Right ventricle myocardium superior (tissue), 1 donor: ENCODE measurements at regions not wholly inside any gene's neighbourhood (a gene's known extent, or its start where the extent isn't known, plus 50 kb on each side); places are given as distances from the start of the nearest gene placed in this dataset.
"Not testable (repeated sequence)": the region's sequence is repeated elsewhere in the genome, so short reads cannot be mapped to it uniquely, and the experiment has no call there.

Experiments used
- ATAC-seq: fragments of 200-7000 bp; cut with Tn5 transposase; one replicate; pipeline ENCODE4 v1.9.1; 2020; ENCODE audit warnings: mild to moderate bottlenecking; ENCODE audit not compliant: poor library complexity
- DNase-seq: peaks from one replicate; pipeline ENCODE4 v3.0.0-alpha.2; 2020
- intact Hi-C: fragments of 100-400 bp; cut with DNase I; formaldehyde crosslinking; loops from one replicate; pipeline ENCODE4 v1.11.2; 2022
- donor health status: DM: no; HTN: yes; CAD: no; lungs with severe emphysema.

DNA sequence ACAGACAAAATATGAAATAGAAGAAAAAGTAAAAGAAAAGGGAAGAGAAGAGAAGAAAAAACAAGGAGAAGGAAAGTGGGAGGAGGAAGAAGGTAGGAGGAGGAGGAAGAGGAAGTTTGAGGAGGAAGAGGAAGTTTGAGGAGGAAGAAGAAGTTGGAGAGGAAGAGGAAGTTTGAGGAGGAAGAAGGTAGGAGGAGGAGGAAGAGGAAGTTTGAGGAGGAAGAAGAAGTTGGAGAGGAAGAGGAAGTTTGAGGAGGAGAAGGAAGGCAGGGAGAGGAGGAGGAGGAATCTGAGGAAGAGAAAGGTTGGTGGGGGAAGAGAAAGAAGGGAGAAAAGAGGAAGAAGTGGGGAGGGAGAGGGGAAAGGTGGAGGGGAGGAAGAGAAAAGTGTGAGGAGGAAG, 169.2 kb upstream of the RORA start:
- no peak for ATAC-seq
- intact Hi-C loops: no loop called here
- no peak for DNase-seq

DNA sequence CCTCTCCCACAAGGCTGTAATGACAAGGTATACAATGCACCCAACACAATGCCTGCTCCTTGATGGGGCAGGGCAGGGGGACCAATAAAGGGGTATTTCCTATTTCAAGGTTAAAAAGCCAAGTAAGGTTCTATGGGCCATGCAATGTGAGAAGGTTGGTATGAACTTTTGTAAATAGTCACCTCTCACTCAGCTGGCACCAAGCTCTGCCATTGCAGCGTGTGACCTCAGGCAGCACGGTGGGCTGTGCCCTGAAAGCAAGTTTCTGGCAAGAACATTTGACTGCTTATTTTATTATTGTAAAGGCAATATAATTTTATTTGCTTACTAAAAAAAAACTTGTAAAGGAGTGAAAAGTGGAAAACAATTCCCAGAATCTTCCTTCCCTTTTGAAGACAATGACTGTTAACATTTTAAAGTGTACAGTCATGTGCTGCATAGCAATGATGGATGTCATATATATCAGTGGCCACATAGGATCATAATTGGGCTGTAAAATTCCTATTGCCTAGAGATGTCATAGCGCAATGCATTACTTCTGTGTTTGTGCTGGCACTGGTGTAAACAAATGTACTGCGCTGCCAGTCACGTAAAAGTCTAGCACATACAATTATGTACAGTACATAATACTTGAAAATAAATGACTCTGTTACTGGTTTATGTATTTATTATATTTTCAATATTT, 167.3 kb upstream of the RORA start:
- no peak for DNase-seq
- no peak for ATAC-seq
- intact Hi-C loops: no loop called here

DNA sequence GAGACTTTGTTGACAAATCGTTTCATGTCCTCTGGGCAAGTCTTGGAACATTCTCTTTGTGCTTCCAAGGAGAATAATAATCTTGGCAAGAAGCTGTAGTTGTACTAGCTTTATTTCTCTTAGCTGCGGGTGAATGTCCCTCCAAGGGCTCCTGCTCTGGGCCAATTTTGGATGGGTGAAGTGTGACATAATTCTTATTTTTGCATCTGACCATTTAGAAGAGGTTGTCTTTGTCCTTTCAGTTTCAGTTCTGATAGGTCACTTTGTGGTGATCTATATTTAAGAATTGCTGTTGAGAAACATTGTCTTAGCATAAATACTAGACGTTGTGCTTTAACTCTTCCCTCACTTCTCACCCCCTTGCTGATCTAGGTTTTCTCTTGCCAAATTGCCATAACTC, 164.8 kb upstream of the RORA start:
- ATAC-seq: peak; percentile 78
- intact Hi-C loops: no loop called here
- DNase-seq: no peak

DNA sequence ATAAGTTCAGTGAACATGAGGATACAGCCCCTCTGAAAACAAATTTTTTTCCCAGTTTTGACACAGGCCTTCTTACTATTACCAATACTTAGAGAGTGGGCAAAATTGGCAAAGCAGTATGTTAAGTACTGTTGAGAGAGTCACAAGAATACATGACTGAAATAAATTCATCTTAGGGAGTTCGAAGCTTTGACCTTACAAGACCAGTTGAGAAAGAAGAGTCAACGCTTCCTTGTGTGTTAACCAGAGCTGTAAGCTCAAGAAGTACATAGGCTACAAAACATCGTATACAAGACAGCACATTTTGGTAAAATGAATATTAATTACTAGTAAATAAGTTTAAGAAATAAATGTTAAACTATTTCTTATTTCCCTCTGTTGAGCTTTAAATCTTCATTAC, 164.4 kb upstream of the RORA start:
- ATAC-seq: no peak
- intact Hi-C loops: no loop called here
- DNase-seq: no peak

DNA sequence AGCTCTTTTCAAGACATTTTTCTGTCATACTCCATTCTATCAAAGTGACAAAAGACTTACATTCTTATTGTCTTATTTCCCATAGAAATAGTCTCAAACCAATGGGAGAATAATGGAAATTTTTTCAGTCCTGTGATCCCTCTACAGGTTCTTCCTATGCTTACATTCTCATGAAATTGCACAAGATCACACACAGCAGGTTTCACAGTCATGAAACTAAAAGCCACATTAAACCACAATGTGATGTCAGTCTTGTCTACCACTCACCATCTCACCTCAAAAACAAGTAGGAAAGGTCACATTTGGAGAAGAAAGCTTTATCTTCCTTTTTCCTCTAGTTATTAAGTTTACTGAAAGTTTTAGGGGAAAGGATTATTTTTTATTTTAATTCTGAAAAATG, 161.0 kb upstream of the RORA start:
- no peak for DNase-seq
- intact Hi-C loops: no loop called here
- ATAC-seq: no peak

DNA sequence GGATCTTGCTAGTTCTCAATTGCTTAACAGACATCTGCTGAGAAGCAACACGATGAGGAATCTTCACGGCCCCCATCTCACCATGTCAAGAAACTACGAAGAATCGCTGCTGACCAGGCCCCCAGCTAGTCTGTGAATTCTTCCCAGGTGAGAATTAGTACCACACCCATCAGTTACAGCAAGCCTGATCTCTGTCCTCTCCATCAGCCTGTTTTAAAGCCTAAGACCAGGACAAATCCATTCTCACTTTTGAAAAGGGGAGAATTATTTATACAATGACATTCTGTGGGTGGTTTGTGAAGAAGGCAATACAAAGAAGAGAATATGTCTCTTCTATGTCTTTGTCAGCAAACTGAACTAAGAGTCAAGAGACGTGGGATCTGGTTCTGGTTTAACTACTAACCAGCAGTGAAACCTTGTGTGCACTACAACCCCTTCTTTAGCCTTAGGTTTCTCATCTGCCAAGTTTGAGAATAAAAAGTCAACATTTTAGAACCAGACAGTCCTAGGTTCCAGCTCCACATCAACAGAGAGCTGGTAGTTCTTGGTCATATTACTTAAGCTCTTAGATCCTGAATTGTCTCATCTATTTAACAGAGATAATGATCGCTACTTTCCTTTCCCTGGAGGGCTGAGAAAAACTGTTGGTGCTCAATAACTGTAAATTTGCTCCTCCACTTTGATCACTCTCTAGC, 160.4 kb upstream of the RORA start:
- intact Hi-C loops: no loop called here
- no peak for ATAC-seq
- no peak for DNase-seq

DNA sequence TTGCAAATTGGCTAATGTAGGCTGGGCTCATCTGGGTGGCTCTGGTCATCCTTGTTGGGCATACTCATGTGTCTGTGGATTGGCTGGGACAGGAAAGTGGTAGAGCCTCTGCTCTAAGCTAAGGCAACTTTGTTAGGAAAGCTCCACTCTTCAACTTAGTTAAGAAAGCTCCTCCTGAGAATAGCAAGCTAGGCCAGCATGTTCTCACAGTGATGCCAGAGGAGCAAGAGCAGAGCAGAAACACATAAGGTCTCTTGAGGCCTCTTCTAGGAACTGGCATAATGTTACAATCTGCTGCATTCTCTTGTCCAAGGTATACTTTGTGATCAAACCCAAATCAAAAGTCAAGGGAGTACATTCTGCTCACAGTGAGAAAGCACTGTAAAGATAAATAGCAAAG, 158.6 kb upstream of the RORA start:
- ATAC-seq: no peak
- intact Hi-C loops: no loop called here

DNA sequence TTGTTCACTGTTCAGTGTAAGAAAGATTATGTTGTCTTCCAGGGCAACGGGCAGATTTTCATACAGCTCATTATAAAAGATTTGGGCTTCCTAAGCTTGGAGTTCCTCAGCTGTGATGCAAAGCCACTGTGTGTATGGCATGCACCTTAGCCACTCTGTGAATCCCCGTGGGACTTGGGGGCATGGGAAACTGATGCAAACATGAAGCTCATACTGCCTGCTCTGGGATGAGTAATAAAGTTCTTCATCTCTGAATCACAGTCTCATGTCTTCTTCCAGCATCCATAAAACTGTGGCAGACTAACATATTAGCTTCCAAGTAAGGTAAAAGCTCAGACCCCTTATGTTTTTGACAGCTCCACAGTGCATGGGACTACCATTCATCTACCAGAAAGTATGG, 154.3 kb upstream of the RORA start:
- DNase-seq (no peak), ATAC-seq (no peak)
- intact Hi-C loops: no loop called here

More for the DNA sequence above, 158.6 kb upstream of the RORA start:
- no peak for DNase-seq

DNA sequence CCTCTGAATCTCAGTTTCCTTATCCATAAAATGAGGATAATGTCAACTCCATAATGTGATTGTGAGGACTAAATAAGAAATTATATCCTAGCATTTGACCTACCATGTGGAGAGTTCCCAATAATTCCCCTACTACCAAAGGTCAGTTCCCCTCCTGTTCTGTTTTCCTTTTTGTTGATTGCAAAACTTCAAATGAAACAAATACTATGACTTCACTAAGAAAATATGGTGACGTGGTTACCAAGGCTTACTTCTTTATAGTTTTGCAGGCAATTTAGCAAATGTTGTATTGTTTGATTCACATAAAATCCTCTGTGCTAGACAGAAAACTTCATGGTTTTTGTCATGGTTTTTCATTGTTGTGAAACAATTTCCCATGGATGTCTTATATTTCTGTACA, 153.8 kb upstream of the RORA start:
- DNase-seq: no peak
- intact Hi-C loops: no loop called here
- ATAC-seq: no peak

DNA sequence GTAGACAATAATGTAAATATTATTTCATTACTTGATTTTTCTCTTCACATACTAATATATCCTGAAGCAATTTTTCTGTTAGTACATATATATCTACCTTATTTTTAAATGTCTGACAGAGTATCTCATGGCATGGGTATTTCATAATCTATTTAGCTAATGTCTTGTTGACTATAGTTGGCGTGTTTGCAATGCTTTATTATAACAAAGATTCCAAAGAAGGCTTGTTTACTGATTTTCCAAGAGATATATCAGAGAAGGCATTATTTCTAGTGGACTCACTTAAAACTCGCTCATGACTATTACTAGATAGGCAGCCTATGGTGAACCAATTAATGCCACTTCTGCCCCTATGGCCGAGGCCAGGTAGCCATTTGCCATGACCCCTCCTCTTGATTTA, 152.4 kb upstream of the RORA start:
- ATAC-seq (no peak), DNase-seq (no peak)
- intact Hi-C loops: no loop called here

DNA sequence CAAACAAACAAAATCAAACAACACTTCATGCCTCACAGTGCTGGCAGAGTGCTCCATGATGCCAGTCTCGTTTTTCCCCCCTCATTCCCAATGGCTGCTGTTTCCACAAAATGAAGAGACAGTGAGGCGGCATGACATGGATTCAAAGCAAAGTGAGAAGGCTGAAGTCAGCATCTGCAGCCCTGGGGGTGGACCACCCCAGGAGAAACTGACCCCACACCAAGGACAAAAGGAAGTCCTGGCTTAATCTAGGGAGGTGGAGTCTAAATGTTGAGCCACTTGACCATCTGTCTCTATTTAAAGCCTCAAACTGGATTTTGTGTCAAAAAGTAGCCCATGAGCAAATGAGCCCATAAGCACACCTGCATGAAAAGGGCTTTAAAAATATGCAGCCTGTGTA, 151.2 kb upstream of the RORA start:
- intact Hi-C loops: no loop called here

DNA sequence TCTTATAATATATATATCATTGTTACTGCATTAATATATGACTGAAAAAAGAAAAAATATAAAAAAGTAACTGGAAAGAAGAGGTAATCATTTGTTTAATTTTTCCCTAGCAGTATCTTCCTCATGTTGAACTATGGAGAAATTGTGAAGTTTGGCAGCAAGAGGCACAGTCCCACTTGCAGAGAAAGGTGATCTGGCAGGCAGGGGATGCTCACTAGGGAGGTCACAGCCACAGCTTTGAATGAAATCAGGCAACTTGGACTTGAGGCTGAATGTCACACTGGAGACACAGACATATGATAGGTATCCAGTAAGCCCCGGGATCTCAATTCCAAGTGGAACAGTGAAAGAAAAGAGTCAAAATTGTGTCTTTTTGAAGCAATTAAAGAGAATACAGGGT, 149.9 kb upstream of the RORA start:
- intact Hi-C loops: no loop called here
- no peak for DNase-seq

More for the DNA sequence above, 151.2 kb upstream of the RORA start:
- ATAC-seq (no peak), DNase-seq (no peak)

DNA sequence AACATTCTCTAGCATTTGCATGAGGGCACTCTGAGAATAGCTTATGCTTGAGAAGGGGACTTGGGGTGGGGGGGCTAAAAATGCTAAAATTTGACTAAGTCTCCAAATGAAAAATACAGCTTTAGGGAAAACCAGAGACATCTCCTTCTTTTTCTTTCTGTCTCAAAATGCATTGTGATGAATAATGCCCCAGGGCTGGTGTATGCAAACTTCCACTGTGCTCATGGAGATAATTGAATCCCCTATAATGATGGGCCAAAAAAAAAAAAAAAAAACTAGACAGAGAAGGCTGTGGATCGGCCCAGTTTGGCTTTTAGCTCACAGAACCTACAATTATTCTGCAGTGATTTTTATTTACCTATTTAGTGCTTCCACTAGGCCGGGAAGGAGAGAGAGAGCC, 147.9 kb upstream of the RORA start:
- DNase-seq (no peak), ATAC-seq (no peak)
- intact Hi-C loops: no loop called here

More for the DNA sequence above, 149.9 kb upstream of the RORA start:
- no peak for ATAC-seq

DNA sequence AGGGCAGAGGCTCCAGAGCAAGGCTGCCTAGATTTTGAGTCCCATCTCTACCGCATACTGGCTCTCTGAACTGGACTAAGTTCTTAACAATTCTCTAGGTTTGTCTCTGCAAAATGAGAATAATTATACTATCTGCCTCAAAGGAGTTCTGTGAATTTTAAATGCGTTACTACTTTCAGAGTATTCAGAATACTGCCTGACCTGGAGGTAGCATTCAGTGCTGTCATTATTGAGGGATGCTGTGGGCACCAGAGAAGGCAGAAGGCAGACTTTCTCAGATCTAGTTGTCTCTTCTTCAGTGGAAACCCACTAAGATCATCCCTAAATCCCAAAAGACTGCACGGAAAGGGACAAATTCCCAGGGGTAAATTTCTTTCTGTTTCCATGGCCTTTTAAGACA, 147.4 kb upstream of the RORA start:
- intact Hi-C loops: no loop called here
- DNase-seq (no peak), ATAC-seq (no peak)

DNA sequence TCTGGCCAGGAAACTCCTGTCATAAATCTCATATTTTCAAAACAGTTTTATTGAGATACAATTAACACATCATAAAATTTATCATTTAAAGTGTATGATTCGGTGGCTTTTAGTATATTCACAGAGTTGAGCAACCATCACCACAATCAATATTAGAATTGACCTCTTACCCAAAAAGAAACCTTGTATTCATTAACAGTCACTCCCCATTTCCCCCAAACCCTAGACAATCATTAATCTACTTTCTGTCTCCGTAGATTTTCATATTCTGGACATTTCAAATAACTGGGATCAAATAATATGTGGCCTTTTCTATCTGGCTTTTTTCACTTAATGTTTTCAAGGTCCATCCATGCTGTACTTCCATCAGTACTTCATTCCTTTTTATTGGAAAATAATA, 145.7 kb upstream of the RORA start:
- intact Hi-C loops: no loop called here
- ATAC-seq (no peak), DNase-seq (no peak)

DNA sequence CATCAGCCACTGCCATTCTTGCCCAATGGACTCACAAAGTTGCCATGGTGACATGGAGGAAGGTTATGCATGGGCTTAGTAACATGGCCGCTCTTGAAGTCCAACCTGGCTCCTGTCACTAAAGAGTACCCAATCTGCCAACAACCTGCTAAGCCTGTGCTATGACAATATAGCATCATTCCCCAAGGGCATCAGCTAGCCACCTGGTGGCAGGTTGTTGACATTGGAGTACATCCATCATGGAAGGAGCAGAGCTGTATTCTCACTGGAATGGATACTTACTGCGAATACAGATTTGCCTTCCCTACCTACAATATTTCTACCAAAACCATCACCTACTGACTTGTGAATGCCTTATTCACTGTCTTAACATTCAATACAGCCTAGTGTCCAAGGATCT, 138.9 kb upstream of the RORA start:
- DNase-seq (no peak), ATAC-seq (no peak)
- intact Hi-C loops: no loop called here

DNA sequence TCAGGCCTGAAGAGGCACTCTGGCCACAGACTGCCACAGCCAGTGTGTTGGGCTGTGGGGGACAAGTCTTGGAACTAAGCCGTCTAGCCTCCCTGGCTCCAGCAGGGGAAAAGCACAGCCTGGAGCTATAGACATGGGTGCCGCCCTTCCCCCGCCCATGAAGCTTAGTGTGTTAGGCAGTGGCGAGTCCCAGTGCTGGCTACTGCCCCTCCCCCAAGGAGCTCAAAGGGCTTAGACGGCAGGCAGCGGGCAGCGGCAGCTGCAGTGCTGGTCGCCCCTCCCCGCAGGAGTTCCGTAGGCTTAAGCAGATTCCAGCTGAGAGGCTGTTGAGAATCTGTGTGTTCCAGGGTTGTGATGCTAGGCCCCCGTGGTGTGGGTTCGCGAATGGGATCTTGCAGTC, 135.8 kb upstream of the RORA start:
- ATAC-seq (no peak), DNase-seq (peak; percentile 24)

DNA sequence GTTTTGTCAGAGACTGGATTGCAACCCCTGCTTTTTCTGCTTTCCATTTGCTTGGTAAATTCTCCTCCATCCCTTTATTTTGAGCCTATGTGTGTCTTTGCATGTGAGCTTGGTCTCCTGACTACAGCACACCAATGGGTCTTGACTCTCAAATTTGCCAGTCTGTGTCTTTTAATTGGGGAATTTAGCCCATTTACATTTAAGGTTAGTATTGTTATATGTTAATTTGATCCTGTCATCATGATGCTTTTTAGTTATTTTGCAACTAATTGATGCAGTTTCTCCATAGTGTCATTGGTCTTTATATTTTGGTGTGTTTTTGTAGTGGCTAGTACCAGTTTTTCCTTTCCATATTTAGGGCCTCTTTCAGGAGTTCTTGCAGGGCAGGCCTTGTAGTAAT, 133.8 kb upstream of the RORA start:
- ATAC-seq, DNase-seq, intact Hi-C loops: not testable (repeated sequence)

More for the DNA sequence above, 135.8 kb upstream of the RORA start:
- intact Hi-C loops: no loop called here

DNA sequence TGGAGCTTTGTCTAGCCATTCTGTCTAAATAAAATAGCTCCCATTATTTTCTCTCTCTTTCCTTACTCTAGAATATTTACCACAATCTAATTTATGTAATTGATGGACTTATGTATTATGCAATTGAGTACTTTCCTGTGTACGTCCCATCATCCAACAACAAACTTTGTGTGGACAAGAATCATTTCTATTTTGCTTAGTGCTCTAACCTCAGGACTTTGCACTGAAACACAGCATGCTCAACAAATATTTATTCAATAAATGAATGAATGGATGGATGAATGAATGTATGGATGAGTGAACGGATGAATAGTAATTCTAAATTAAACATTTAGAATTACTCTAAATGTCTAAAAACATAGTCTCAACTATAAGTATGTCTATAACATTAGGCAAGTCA, 115.2 kb upstream of the RORA start:
- intact Hi-C loops: no loop called here
- ATAC-seq (no peak), DNase-seq (no peak)

DNA sequence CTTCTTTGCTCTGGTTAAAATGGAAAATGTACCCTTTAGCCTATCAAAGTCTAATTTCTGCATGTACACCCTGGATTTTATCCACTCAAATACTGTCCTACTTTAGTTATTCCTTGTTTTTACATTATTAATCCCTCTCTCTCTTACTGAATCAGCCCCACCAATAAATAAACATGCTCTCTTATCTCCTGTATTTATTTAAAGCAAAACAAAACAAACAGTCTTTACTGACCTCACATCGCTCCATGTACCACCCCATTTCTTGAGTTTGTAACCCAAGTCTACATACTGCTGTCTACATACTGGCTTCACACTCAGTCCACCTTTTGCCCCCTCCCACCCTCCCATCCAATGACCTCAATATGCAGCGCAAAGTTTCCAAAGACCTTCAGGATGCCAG, 113.3 kb upstream of the RORA start:
- intact Hi-C loops: no loop called here
- DNase-seq (no peak), ATAC-seq (no peak)

DNA sequence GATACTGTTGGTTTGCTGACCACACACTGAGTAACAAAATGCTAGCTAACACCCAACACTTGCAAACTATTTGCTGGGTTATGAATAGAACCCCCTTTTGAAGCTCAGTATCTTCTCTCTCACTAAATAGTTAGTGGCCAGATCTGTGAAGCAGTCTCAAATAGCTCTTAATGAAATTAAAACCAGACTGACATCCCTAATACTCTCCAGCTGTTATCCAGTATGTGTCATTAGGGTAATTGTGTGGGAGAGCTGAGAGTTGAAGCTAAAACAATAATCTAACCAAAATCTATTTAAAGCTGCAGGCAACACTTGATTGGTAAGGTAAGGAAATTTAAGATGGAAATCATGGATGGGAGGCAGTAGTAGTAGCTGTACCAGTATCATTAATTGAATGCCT, 110.4 kb upstream of the RORA start:
- intact Hi-C loops: no loop called here
- no peak for ATAC-seq

More for the DNA sequence above, 110.4 kb upstream of the RORA start:
- DNase-seq: no peak
